ENCODE measurements at regions not wholly inside any gene's neighbourhood (a gene's known extent, or its start where the extent isn't known, plus 50 kb on each side); places are given as distances from the start of the nearest gene placed in this dataset.

- TF ChIP-seq ZNF671 (CRISPR knock-in tag; IDR thresholded peaks at IDR 0.05) (no peak), PRDM15 (CRISPR knock-in tag; IDR thresholded peaks at IDR 0.05) (no peak)
Observed at GRCh38 chr5:99929067-99929805, 605.9 kb upstream of the FAM174A start (continued).

GRCh38 chr5:99928490-99928889 lies 606.7 kb upstream of the FAM174A start:
- H3K36me3 Mint-ChIP-seq: no peaks in the 10 kb centered on the region
- ChIA-PET CTCF (no interaction called here), POLR2A (no interaction called here)
- DNase-seq (ENCODE audit: low spot score): no peak
- H3K9me3 Mint-ChIP-seq: peaks cover 3% of the 10 kb centered on the region; the same call in 1 of the 2 replicates
- ATAC-seq: no peak
- H3K4me3 Mint-ChIP-seq: no peak overlapping the region
- H3K27ac Mint-ChIP-seq: no peak overlapping the region
- no peaks in the 10 kb centered on the region for H3K4me1 Mint-ChIP-seq
- no peaks in the 10 kb centered on the region for H3K27me3 Mint-ChIP-seq (ENCODE audit: low read depth)
- TF ChIP-seq ZNF416 (CRISPR knock-in tag; IDR thresholded peaks at IDR 0.05) (no peak), ZNF232 (CRISPR knock-in tag; IDR thresholded peaks at IDR 0.05) (no peak), IRF2 (CRISPR knock-in tag; IDR thresholded peaks at IDR 0.05; ENCODE audit: borderline replicate concordance, low read depth) (no peak), NR1H2 (CRISPR knock-in tag; IDR thresholded peaks at IDR 0.05) (no peak), MXD4 (CRISPR knock-in tag; IDR thresholded peaks at IDR 0.05; ENCODE audit: borderline replicate concordance) (no peak), ZNF263 (CRISPR knock-in tag; IDR thresholded peaks at IDR 0.05; ENCODE audit: low read depth) (no peak), NR2C2 (CRISPR knock-in tag; IDR thresholded peaks at IDR 0.05) (no peak), ZBTB21 (CRISPR knock-in tag; IDR thresholded peaks at IDR 0.05; ENCODE audit: borderline replicate concordance) (no peak), E2F4 (CRISPR knock-in tag; IDR thresholded peaks at IDR 0.05; ENCODE audit: borderline replicate concordance, low read depth) (no peak), ZNF317 (CRISPR knock-in tag; IDR thresholded peaks at IDR 0.05; ENCODE audit: borderline replicate concordance, low read depth) (no peak), TP53 (CRISPR knock-in tag; IDR thresholded peaks at IDR 0.05) (no peak), EMX1 (CRISPR knock-in tag; IDR thresholded peaks at IDR 0.05) (no peak), ATF1 (CRISPR knock-in tag; IDR thresholded peaks at IDR 0.05) (no peak), SP1 (CRISPR knock-in tag; conservative IDR thresholded peaks at IDR 0.05) (no peak), PRDM15 (CRISPR knock-in tag; IDR thresholded peaks at IDR 0.05) (no peak), CREM (CRISPR knock-in tag; IDR thresholded peaks at IDR 0.05) (no peak), OVOL2 (CRISPR knock-in tag; IDR thresholded peaks at IDR 0.05; ENCODE audit: borderline replicate concordance) (no peak), GABPB1 (CRISPR knock-in tag; IDR thresholded peaks at IDR 0.05) (no peak), ZNF219 (CRISPR knock-in tag; IDR thresholded peaks at IDR 0.05; ENCODE audit: borderline replicate concordance) (no peak), SMAD4 (CRISPR knock-in tag; IDR thresholded peaks at IDR 0.05) (no peak)

All from WTC11 (cell line).